Small intestine (tissue), 7 donors: ENCODE measurements at regions not wholly inside any gene's neighbourhood (a gene's known extent, or its start where the extent isn't known, plus 50 kb on each side); places are given as distances from the start of the nearest gene placed in this dataset.

Experiments
- DNase-seq, 2 donors: peaks; one replicate each; pipeline versions ENCODE4 v3.0.0 to v3.0.0-alpha.2; 2013
- FAIRE-seq: peaks from 2 replicates; lab custom pipeline; 2012; peaks lifted over from hg19 to GRCh38; lab: Jason Lieb, UNC
- H3K27ac ChIP-seq, 3 donors: one replicate each; pipeline ENCODE4 v1.5.1; 2013; ENCODE audit warnings: low read length in 2 of 3, mild to moderate bottlenecking in 2 of 3, control low read depth in 1 of 3, inconsistent platforms in 1 of 3, low read depth in 1 of 3, moderate library complexity in 1 of 3
- H3K27me3 ChIP-seq, 3 donors: one replicate each; pipeline ENCODE4 v1.6.1; 2013; ENCODE audit warnings: low read length in 3 of 3, inconsistent platforms in 1 of 3; ENCODE audit not compliant: control insufficient read depth in 3 of 3, insufficient read depth in 3 of 3
- H3K36me3 ChIP-seq, 3 donors: one replicate each; pipeline ENCODE4 v1.6.1; 2013; ENCODE audit warnings: low read length in 3 of 3, inconsistent platforms in 1 of 3, low read depth in 1 of 3, mild to moderate bottlenecking in 1 of 3, moderate library complexity in 1 of 3; ENCODE audit not compliant: control insufficient read depth in 3 of 3, insufficient read depth in 2 of 3
- H3K4me1 ChIP-seq, 3 donors: one replicate each; pipeline ENCODE4 v1.6.1; 2013; ENCODE audit warnings: low read length in 2 of 3, inconsistent platforms in 1 of 3, low read depth in 1 of 3, mild to moderate bottlenecking in 1 of 3, moderate library complexity in 1 of 3; ENCODE audit not compliant: control insufficient read depth in 3 of 3, insufficient read depth in 2 of 3
- H3K4me3 ChIP-seq, 3 donors: one replicate each; pipeline ENCODE4 v1.5.1; 2013; ENCODE audit warnings: low read length in 3 of 3, control low read depth in 1 of 3, inconsistent platforms in 1 of 3, low read depth in 1 of 3, mild to moderate bottlenecking in 1 of 3, moderate library complexity in 1 of 3
- H3K9me3 ChIP-seq, 2 donors: one replicate each; pipeline ENCODE4 v1.6.1; 2013; ENCODE audit warnings: low read depth in 1 of 2, low read length in 1 of 2; ENCODE audit not compliant: control insufficient read depth in 2 of 2, insufficient read depth in 1 of 2
- WGBS, 3 donors: extraction: QIAGEN DNeasy Blood & Tissue Kit; methylation state at CpG; one replicate each; pipeline ENCODE4 v1.1.7; 2013; 5-methylcytosine and 5-hydroxymethylcytosine counted together
- donor health status: healthy with polysubstance abuse.
- donor health status: control.
- donor health status: control.
- donor health status: Bipolar disorder and iron deficiency.
- donor health status: healthy.

DNA sequence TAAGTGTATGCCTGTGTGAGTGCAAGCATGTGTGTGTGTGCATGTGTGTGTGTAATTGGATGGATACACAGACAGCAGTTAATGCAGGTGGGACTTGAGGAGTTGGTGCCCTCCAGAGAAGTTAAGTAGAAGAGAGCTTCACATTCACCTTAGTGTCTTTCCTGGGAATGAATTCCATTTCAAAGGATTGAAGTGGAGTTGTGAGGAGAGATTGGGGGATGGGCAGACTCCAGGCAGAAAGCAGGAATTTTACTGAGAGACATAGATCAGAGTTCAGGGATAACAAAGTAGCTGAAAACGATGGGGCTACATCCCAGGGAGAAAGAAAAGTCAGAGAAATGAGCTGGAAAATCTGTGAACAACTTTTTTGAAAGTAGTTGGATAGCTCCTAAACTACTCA, 464.4 kb downstream of the TCERG1L start:
- DNase-seq (no peak), FAIRE-seq (no peak)
- WGBS, 3 donors = 5 to 22% (median 8%) methylated on average over 1 of the region's 1 CpG

DNA sequence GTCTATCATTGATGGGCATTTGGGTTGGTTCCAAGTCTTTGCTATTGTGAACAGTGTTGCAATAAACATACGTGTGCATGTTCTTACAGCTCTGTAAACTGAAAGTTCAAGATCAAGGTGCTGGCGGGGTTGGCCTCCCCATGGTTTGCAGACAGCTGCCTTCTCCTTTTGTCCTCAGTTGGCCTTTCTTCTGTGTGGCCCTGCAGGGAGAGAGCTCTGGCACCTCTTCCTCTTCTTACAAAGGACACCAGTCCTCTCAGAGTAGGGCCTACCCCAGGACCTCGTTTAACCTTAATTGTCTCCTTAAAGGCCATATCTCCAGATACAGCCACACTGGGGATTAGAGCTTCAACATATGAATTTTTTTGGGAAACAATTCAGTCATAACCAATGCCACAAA, 462.7 kb downstream of the TCERG1L start:
- H3K4me1 ChIP-seq = no peaks in the 10 kb centered on the region

More for the DNA sequence above, 464.4 kb downstream of the TCERG1L start:
- no peaks in the 10 kb centered on the region for H3K4me1 ChIP-seq
- H3K36me3 ChIP-seq = no peaks in the 10 kb centered on the region
- H3K4me3 ChIP-seq = no peak overlapping the region
- no peaks in the 10 kb centered on the region for H3K27me3 ChIP-seq
- H3K9me3 ChIP-seq = no peaks in the 10 kb centered on the region
- H3K27ac ChIP-seq = no peak overlapping the region

DNA sequence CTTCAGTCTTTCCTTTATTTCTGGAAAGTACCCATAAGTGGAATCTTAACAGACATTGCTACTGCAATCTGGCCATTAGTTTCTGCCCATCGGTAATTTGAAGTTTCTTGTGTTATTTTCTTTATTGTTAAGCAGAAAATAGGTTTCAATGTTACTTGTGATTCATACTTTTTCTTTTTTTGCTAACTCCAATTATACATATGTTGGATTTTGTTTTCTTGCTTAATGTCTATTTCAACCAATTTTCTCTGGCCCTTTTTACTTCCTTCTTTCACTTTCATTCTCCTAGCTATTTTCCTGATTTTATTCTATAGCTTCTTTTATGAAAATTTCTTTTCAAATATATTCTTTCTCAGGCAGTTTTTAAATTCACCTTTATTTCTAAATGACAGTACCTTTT, 457.4 kb downstream of the TCERG1L start:
- no peak overlapping the region for H3K4me3 ChIP-seq
- FAIRE-seq = no peak
- H3K36me3 ChIP-seq = no peaks in the 10 kb centered on the region
- no peaks in the 10 kb centered on the region for H3K4me1 ChIP-seq
- no peaks in the 10 kb centered on the region for H3K9me3 ChIP-seq
- 52 to 80% (median 76%) methylated on average over 1 of the region's 1 CpG for WGBS, 3 donors
- no peak overlapping the region for H3K27ac ChIP-seq
- H3K27me3 ChIP-seq = no peaks in the 10 kb centered on the region
- no peak for DNase-seq

More for the DNA sequence above, 462.7 kb downstream of the TCERG1L start:
- Histone ChIP-seq H3K27ac (no peak overlapping the region), H3K27me3 (no peaks in the 10 kb centered on the region), H3K4me3 (no peak overlapping the region), H3K9me3 (no peaks in the 10 kb centered on the region), H3K36me3 (no peaks in the 10 kb centered on the region)
- 65 to 81% (median 77%) methylated on average over 3 of the region's 3 CpGs for WGBS, 3 donors
- DNase-seq (no peak), FAIRE-seq (no peak)

DNA sequence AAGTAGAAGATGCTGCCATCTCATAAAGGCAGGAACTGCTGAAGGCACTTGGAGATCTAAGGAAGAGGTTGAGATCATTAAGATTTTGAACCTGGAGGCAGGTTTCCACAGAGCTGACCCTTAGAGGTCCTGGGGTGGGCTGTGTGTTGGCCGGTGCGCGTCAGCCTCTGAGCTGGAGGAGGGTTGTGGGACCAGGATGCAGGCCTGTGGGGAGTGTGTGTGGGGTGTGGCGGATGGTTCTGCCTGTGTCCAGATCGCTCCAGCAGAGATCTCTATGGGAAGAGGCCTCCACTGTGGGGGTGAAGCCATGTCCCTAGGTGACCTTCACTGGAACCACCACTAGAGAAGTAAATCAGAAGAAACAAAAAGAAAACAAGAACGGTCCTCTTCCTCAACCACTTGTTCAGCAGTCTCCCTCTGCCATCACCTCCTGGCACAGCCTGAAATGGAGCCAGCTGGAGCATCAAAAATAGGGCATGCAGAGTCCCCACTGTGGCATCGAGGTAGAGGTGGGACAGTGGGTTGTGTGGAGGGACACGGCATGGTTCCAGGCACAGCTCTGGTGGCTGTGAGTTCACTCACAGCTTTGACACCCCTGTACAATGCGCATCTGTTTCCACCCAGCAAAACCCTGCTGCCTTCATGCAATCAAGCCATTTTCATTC, 453.8 kb downstream of the TCERG1L start:
- Histone ChIP-seq H3K36me3 (no peaks in the 10 kb centered on the region), H3K4me3 (no peak overlapping the region), H3K4me1 (no peaks in the 10 kb centered on the region), H3K27ac (no peak overlapping the region), H3K9me3 (no peaks in the 10 kb centered on the region), H3K27me3 (no peaks in the 10 kb centered on the region)
- 85 to 89% (median 87%) methylated on average over 9 of the region's 9 CpGs for whole genome bisulfite sequencing, 3 donors
- FAIRE-seq (no peak), DNase-seq (no peak)

DNA sequence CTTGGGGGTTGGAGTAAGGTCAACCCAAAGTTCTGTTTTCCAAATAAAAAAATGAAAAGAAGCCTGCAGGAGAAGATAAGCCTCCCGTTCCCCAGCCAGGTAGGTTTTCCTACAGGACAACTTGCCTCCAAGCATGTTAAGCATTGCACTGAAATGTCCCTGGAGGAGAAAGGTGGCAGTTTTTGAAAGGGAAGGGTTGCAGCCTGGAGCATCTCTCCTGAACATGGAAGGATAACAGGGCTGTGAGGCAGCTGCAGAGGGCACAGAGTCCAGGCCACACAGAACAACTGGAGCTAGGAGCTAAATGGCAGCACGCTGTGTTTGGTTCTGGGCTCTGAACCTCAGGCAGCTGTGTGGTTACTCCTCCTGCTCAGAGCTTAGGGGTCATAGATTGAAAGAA, 452.9 kb downstream of the TCERG1L start:
- H3K9me3 ChIP-seq = no peaks in the 10 kb centered on the region
- 37 to 56% (median 49%) methylated on average over 2 of the region's 2 CpGs for WGBS, 3 donors
- H3K4me3 ChIP-seq = no peak overlapping the region
- no peak overlapping the region for H3K27ac ChIP-seq
- H3K27me3 ChIP-seq = no peaks in the 10 kb centered on the region
- FAIRE-seq (no peak), DNase-seq (no peak)
- H3K4me1 ChIP-seq = no peaks in the 10 kb centered on the region
- no peaks in the 10 kb centered on the region for H3K36me3 ChIP-seq

DNA sequence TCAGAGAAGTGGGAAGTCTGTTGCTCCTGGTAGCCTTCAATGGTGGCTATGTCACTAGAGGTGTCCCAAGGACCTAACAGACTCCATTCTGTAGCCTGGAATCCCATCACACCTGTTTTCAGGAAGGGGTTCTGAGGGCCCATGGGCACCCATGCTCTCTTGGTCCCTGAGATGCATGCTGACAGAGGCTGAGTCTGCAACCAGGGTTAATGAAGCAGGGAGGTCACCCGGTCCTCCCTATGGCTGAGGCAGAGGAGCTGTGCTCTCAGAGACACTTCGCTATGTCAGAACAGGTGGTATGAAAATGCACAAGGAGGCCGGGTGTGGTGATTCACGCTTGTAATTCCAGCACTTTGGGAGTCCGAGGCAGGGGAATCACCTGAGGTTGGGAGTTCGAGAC, 452.1 kb downstream of the TCERG1L start:
- Histone ChIP-seq H3K4me1 (no peaks in the 10 kb centered on the region), H3K36me3 (no peaks in the 10 kb centered on the region), H3K4me3 (no peak overlapping the region), H3K9me3 (no peaks in the 10 kb centered on the region), H3K27me3 (no peaks in the 10 kb centered on the region), H3K27ac (no peak overlapping the region)
- WGBS, 3 donors = 78 to 91% (median 83%) methylated on average over 6 of the region's 6 CpGs
- no peak for FAIRE-seq
- no peak for DNase-seq

DNA sequence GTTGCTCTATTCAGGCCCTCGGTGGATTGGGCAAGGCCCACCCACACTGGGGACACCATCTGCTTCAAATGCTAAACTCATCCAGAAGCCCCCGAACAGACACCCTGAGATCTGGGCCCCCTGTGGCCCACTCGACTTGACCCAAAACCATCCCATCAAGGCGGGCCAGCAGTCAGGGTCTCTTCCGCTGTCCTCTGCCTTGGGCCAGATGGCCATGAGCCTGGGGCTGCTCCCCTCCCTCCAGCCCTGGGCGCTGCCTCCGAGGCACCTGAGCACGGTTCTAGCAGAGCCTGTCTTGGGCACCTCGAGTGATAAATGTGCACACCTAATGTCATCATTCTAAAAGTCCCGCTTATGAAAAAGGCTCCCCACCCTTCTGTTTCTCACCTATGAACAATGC, 449.4 kb downstream of the TCERG1L start:
- Histone ChIP-seq H3K4me1 (no peaks in the 10 kb centered on the region), H3K36me3 (no peaks in the 10 kb centered on the region), H3K9me3 (no peaks in the 10 kb centered on the region), H3K27ac (no peak overlapping the region), H3K4me3 (no peak overlapping the region), H3K27me3 (no peaks in the 10 kb centered on the region)
- FAIRE-seq (no peak), DNase-seq (no peak)
- WGBS, 3 donors = 85 to 92% (median 91%) methylated on average over 9 to 10 of the region's 10 CpGs

DNA sequence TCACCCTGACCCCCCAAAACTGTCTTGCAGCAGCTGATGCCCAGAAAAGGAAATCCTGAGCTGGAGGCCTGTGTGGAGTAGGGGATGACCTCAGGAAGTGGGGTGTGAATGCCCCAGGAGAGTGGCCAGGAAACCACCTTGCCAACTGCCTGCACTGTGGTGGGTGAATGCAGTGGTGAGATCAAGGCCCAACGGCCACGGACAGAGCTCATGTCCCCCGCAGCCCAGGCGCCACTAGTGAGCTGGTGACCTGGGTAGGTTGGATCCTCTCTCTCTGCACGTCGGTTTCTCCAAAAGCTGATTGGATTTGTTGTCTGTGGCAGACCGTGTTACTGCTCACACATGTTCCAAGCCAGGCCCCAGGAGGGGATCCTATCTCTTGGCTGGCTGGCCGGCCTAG, 448.9 kb downstream of the TCERG1L start:
- Histone ChIP-seq H3K4me1 (no peaks in the 10 kb centered on the region), H3K27me3 (no peaks in the 10 kb centered on the region), H3K4me3 (no peak overlapping the region), H3K9me3 (no peaks in the 10 kb centered on the region), H3K27ac (no peak overlapping the region), H3K36me3 (no peaks in the 10 kb centered on the region)
- WGBS, 3 donors = 85 to 91% (median 87%) methylated on average over 8 of the region's 8 CpGs
- DNase-seq (no peak), FAIRE-seq (no peak)

DNA sequence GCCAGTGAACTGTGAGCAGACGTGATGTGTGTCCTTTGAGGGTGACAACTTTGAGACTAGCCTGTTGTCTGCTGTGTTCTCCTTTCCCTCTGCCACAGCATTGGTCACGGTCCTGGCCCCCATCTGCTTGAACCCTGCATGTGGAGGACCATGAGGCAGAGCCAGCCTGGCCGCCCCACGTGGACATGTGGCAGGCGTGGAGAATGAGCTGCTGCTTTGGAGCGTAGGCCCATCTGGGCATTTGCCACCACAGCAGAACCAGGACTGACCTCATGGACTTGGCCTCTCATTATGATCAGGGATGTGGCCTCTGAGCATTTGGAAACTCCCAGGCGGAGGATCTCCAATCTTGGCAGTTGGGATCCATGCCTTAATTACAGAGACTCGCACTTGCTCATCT, 448.5 kb downstream of the TCERG1L start:
- Histone ChIP-seq H3K4me3 (no peak overlapping the region), H3K27me3 (no peaks in the 10 kb centered on the region), H3K27ac (no peak overlapping the region), H3K36me3 (no peaks in the 10 kb centered on the region), H3K4me1 (no peaks in the 10 kb centered on the region), H3K9me3 (no peaks in the 10 kb centered on the region)
- no peak for FAIRE-seq
- WGBS, 3 donors = 79 to 83% (median 81%) methylated on average over 8 of the region's 8 CpGs
- DNase-seq = no peak
